ENCODE measurements at regions not wholly inside any gene's neighbourhood (a gene's known extent, or its start where the extent isn't known, plus 50 kb on each side); places are given as distances from the start of the nearest gene placed in this dataset.
A peak's percentile ranks its signal among the peaks of the same experiment; 100 is the strongest.

- no peak overlapping the region for H3K27ac ChIP-seq
- TF ChIP-seq CTCF (IDR thresholded peaks at IDR 0.05): no peak
- H3K27me3 ChIP-seq: no peaks in the 10 kb centered on the region
- intact Hi-C loops (cut with DNase I): loop anchor here in 1 of 10 donors (10.0 kb wide), 1 partner anchor 305 kb away; no protein-coding TSS in a partner anchor
- no peaks in the 10 kb centered on the region for H3K36me3 ChIP-seq
- H3K4me1 ChIP-seq: peaks cover 0 to 23% (median 6%) of the 10 kb centered on the region in 9 donors
- ATAC-seq (no peak), DNase-seq (no peak)
- H3K4me3 ChIP-seq: no peak overlapping the region
- peaks cover 0 to 4% (median 0%) of the 10 kb centered on the region in 11 donors for H3K9me3 ChIP-seq
- 68% methylated on average over 10 of the region's 10 CpGs for WGBS, 2 donors
Observed at GRCh38 chr13:40379794-40380578, 286.5 kb downstream of the FOXO1 start.

- ATAC-seq: peak; percentile 34 to 78 (median 58)
- Histone ChIP-seq H3K4me3 (no peak overlapping the region), H3K9me3 (peaks cover 0 to 4% (median 0%) of the 10 kb centered on the region in 11 donors), H3K36me3 (no peaks in the 10 kb centered on the region), H3K27ac (no peak overlapping the region), H3K27me3 (no peaks in the 10 kb centered on the region), H3K4me1 (peaks cover 0 to 5% (median 0%) of the 10 kb centered on the region in 9 donors)
- DNase-seq: peak; percentile 22 to 39
- 90 to 92% methylated on average over 27 of the region's 27 CpGs for WGBS, 2 donors
- intact Hi-C loops (cut with DNase I): no loop called here
- TF ChIP-seq CTCF (IDR thresholded peaks at IDR 0.05): no peak
Observed at GRCh38 chr13:40381935-40382764, 284.3 kb downstream of the FOXO1 start.

GRCh38 chr13:40383132-40383531 is 283.3 kb downstream of the FOXO1 start:
- Histone ChIP-seq H3K27me3 (no peaks in the 10 kb centered on the region), H3K4me3 (no peak overlapping the region), H3K36me3 (no peaks in the 10 kb centered on the region), H3K4me1 (peaks cover 0 to 5% (median 0%) of the 10 kb centered on the region in 9 donors), H3K27ac (no peak overlapping the region), H3K9me3 (peaks cover 0 to 4% (median 0%) of the 10 kb centered on the region in 11 donors)
- 61% methylated on average over 7 of the region's 7 CpGs for WGBS, 2 donors
- TF ChIP-seq CTCF (IDR thresholded peaks at IDR 0.05): no peak
- intact Hi-C loops (cut with DNase I): no loop called here
- DNase-seq (no peak), ATAC-seq (peak in 4 of 8 donors; percentile 19 to 47 (median 30))

GRCh38 chr13:40383885-40384284 is 282.6 kb downstream of the FOXO1 start:
- Histone ChIP-seq H3K4me3 (no peak overlapping the region), H3K36me3 (no peaks in the 10 kb centered on the region), H3K4me1 (peaks cover 0 to 9% (median 0%) of the 10 kb centered on the region in 9 donors), H3K27me3 (no peaks in the 10 kb centered on the region), H3K9me3 (no peaks in the 10 kb centered on the region), H3K27ac (no peak overlapping the region)
- TF ChIP-seq CTCF (IDR thresholded peaks at IDR 0.05): no peak
- ATAC-seq: no peak
- intact Hi-C loops (cut with DNase I): no loop called here
- DNase-seq: no peak
- 95 to 97% methylated on average over 4 of the region's 4 CpGs for WGBS, 2 donors

All from heart right ventricle (tissue), 16 donors.